PC-9 (cell line): ENCODE measurements at regions not wholly inside any gene's neighbourhood (a gene's known extent, or its start where the extent isn't known, plus 50 kb on each side); places are given as distances from the start of the nearest gene placed in this dataset.

Experiments used
- BruUV-seq: library from RNA; stranded (reverse); fragments of 400-500 nt; replicated peaks from 2 replicates; lab custom pipeline; 2021; lab: Mats Ljungman, UMichigan
- CTCF ChIA-PET: fragments of 300-600 bp; sonication (Branson Sonifier 250); formaldehyde crosslinking; loops from one replicate; lab custom pipeline; 2022; ENCODE audit warnings: antibody characterized with exemption; lab: Charles Lee
- POLR2A ChIA-PET: fragments of 300-600 bp; sonication (Branson Sonifier 250); formaldehyde crosslinking; loops from one replicate; lab custom pipeline; 2022; ENCODE audit warnings: antibody characterized with exemption; ENCODE audit not compliant: unreplicated experiment; lab: Charles Lee
- DNase-seq, 2 experiments: peaks; one replicate each; pipeline versions ENCODE4 v3.0.0 to v3.0.0-alpha.2; 2015 to 2022; ENCODE audit warnings: mixed read lengths in 1 of 2
- H2AFZ ChIP-seq: fragments of 200-600 bp; sonication (generic); 2 replicates; pipeline ENCODE4 v1.8.1; 2017; ENCODE audit warnings: antibody characterized with exemption
- H3F3A ChIP-seq: fragments of 200-600 bp; sonication (generic); 2 replicates; pipeline ENCODE4 v1.8.1; 2017; ENCODE audit warnings: antibody characterized with exemption, mild to moderate bottlenecking, low read depth; ENCODE audit not compliant: insufficient read depth
- H3K27ac ChIP-seq: fragments of 200-600 bp; sonication (generic); 2 replicates; pipeline ENCODE4 v1.6.1; 2016; ENCODE audit warnings: mixed run types
- H3K27me3 ChIP-seq: fragments of 200-600 bp; sonication (generic); 2 replicates; pipeline ENCODE4 v1.6.1; 2016; ENCODE audit warnings: low read depth, mixed run types; ENCODE audit not compliant: insufficient read depth
- H3K36me3 ChIP-seq: fragments of 200-600 bp; sonication (generic); 2 replicates; pipeline ENCODE4 v1.6.1; 2016; ENCODE audit warnings: low read depth, mixed run types
- H3K4me1 ChIP-seq: fragments of 200-600 bp; sonication (generic); replicated peaks from 2 replicates; pipeline ENCODE4 v1.6.1; 2016; ENCODE audit warnings: mixed run types; ENCODE audit not compliant: insufficient read depth
- H3K4me2 ChIP-seq: fragments of 200-600 bp; sonication (generic); 2 replicates; pipeline ENCODE4 v1.6.1; 2017; ENCODE audit warnings: mixed run types
- H3K4me3 ChIP-seq: fragments of 200-600 bp; sonication (generic); 2 replicates; pipeline ENCODE4 v1.6.1; 2016; ENCODE audit warnings: mixed run types
- H3K79me2 ChIP-seq: fragments of 200-600 bp; sonication (generic); 2 replicates; pipeline ENCODE4 v1.6.1; 2017; ENCODE audit warnings: low read depth, mixed run types
- H3K9me2 ChIP-seq: fragments of 200-600 bp; sonication (generic); 2 replicates; pipeline ENCODE4 v1.8.1; 2017; ENCODE audit warnings: mild to moderate bottlenecking; ENCODE audit not compliant: insufficient read depth
- H3K9me3 ChIP-seq: fragments of 200-600 bp; sonication (generic); 2 replicates; pipeline ENCODE4 v1.8.1; 2016; ENCODE audit warnings: low read depth; ENCODE audit not compliant: insufficient read depth
- H4K20me1 ChIP-seq: fragments of 200-600 bp; sonication (generic); 2 replicates; pipeline ENCODE4 v1.8.1; 2017; ENCODE audit not compliant: insufficient read depth
- CTCF ChIP-seq: fragments of 200-600 bp; sonication (generic); conservative IDR thresholded peaks from 2 replicates; pipeline ENCODE4 v1.6.1; 2017; ENCODE audit warnings: mixed run types, antibody characterized with exemption, mild to moderate bottlenecking, moderate library complexity
- EZH2 ChIP-seq: fragments of 200-600 bp; sonication (generic); IDR thresholded peaks from 2 replicates; pipeline ENCODE4 v1.8.0; 2017; ENCODE audit warnings: antibody characterized with exemption, low read depth
- intact Hi-C: fragments of 100-400 bp; cut with micrococcal nuclease; formaldehyde crosslinking; loops from one replicate; pipeline ENCODE4 v1.10.0; 2022; ENCODE audit not compliant: unreplicated experiment

- no peaks in the 10 kb centered on the region for H3K79me2 ChIP-seq
- POLR2A ChIA-PET = interaction anchor here (0.6 to 0.7 kb wide), 5 partner anchors 12 to 490 kb away, joined by 3 to 9 read pairs (median 4); no protein-coding TSS in a partner anchor
Measured at GRCh38 chr12:67909091-67909531, 80.1 kb upstream of the IFNG-AS1 start.

GRCh38 chr12:67909681-67910080 is 79.6 kb upstream of the IFNG-AS1 start:
- ChIA-PET POLR2A (interaction anchor here (0.6 to 0.9 kb wide), 4 partner anchors 11 to 1678 kb away, joined by 3 to 9 read pairs (median 4); no protein-coding TSS in a partner anchor), CTCF (interaction anchor here (0.5 kb wide), 1 partner anchor 311 kb away, joined by 3 read pairs; no protein-coding TSS in a partner anchor)
- Histone ChIP-seq H3K36me3 (no peaks in the 10 kb centered on the region), H3K79me2 (no peaks in the 10 kb centered on the region), H3K4me1 (peaks cover 23% of the 10 kb centered on the region), H3K27me3 (no peaks in the 10 kb centered on the region), H3K9me3 (peaks cover 7% of the 10 kb centered on the region; the same call in 1 of the 2 replicates), H3F3A (peaks cover 14% of the 10 kb centered on the region), H3K9me2 (no peaks in the 10 kb centered on the region), H3K4me3 (no peak overlapping the region), H3K27ac (peak overlapping the region; percentile 63), H4K20me1 (no peaks in the 10 kb centered on the region), H3K4me2 (no peak overlapping the region; the same call in 1 of the 2 replicates), H2AFZ (peak overlapping the region; percentile 56)
- BruUV-seq = no TSS peak
- TF ChIP-seq CTCF (no peak), EZH2 (no peak)
- no peak for DNase-seq
- intact Hi-C loops = no loop called here

More at GRCh38 chr12:67909091-67909531, 80.1 kb upstream of the IFNG-AS1 start:
- no TSS peak for BruUV-seq
- Histone ChIP-seq H3K27ac (no peak overlapping the region), H2AFZ (no peak overlapping the region), H3K27me3 (no peaks in the 10 kb centered on the region), H3K4me2 (no peak overlapping the region), H3K9me3 (peaks cover 7% of the 10 kb centered on the region; the same call in 1 of the 2 replicates), H3K4me3 (no peak overlapping the region), H3K4me1 (peaks cover 23% of the 10 kb centered on the region), H3K9me2 (no peaks in the 10 kb centered on the region), H3K36me3 (no peaks in the 10 kb centered on the region), H4K20me1 (no peaks in the 10 kb centered on the region), H3F3A (peaks cover 14% of the 10 kb centered on the region)
- CTCF ChIA-PET = no interaction called here
- intact Hi-C loops = no loop called here
- TF ChIP-seq CTCF (no peak), EZH2 (no peak)
- peak in 1 of 2 experiments; percentile 39 for DNase-seq

GRCh38 chr12:67910360-67911274 is 78.6 kb upstream of the IFNG-AS1 start:
- H3K27me3 ChIP-seq = no peaks in the 10 kb centered on the region
- H3K79me2 ChIP-seq = no peaks in the 10 kb centered on the region
- peaks cover 14% of the 10 kb centered on the region for H3F3A ChIP-seq
- H3K36me3 ChIP-seq = no peaks in the 10 kb centered on the region
- no peaks in the 10 kb centered on the region for H3K9me2 ChIP-seq
- H3K27ac ChIP-seq = peak overlapping the region; percentile 63
- peak overlapping the region; percentile 20; the same call in 1 of the 2 replicates for H3K4me2 ChIP-seq
- TF ChIP-seq EZH2 (no peak), CTCF (no peak)
- ChIA-PET CTCF (no interaction called here), POLR2A (interaction anchor here (0.9 kb wide), 2 partner anchors 10 to 1679 kb away, joined by 4 to 7 read pairs; no protein-coding TSS in a partner anchor)
- H3K9me3 ChIP-seq = peaks cover 7% of the 10 kb centered on the region; the same call in 1 of the 2 replicates
- intact Hi-C loops = no loop called here
- DNase-seq = peak in 1 of 2 experiments; percentile 87
- no peak overlapping the region for H3K4me3 ChIP-seq
- BruUV-seq = no TSS peak
- peak overlapping the region; percentile 56; the same call in 1 of the 2 replicates for H2AFZ ChIP-seq
- H4K20me1 ChIP-seq = no peaks in the 10 kb centered on the region
- peaks cover 23% of the 10 kb centered on the region for H3K4me1 ChIP-seq
